SU-DHL-6 (cell line): ENCODE measurements at regions not wholly inside any gene's neighbourhood (a gene's known extent, or its start where the extent isn't known, plus 50 kb on each side); places are given as distances from the start of the nearest gene placed in this dataset.

Experiments
- EZH2phosphoT487 ChIP-seq: fragments of 200-600 bp; sonication (generic), shearing (Covaris generic); conservative IDR thresholded peaks from 2 replicates; pipeline ENCODE4 v1.6.1; 2018; ENCODE audit warnings: mild to moderate bottlenecking, antibody characterized with exemption, low read length, moderate library complexity, mixed read lengths
- TF ChIP-seq, protein P1 (sequence below): fragments of 200-600 bp; sonication (generic); IDR thresholded peaks from one replicate; pipeline ENCODE4 v1.5.1; 2017; ENCODE audit warnings: antibody characterized with exemption, mild to moderate bottlenecking, low read length, moderate library complexity; ENCODE audit not compliant: insufficient read depth, poor library complexity, severe bottlenecking

- TF ChIP-seq, protein P1, sequence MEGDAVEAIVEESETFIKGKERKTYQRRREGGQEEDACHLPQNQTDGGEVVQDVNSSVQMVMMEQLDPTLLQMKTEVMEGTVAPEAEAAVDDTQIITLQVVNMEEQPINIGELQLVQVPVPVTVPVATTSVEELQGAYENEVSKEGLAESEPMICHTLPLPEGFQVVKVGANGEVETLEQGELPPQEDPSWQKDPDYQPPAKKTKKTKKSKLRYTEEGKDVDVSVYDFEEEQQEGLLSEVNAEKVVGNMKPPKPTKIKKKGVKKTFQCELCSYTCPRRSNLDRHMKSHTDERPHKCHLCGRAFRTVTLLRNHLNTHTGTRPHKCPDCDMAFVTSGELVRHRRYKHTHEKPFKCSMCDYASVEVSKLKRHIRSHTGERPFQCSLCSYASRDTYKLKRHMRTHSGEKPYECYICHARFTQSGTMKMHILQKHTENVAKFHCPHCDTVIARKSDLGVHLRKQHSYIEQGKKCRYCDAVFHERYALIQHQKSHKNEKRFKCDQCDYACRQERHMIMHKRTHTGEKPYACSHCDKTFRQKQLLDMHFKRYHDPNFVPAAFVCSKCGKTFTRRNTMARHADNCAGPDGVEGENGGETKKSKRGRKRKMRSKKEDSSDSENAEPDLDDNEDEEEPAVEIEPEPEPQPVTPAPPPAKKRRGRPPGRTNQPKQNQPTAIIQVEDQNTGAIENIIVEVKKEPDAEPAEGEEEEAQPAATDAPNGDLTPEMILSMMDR, result no peak
- TF ChIP-seq EZH2phosphoT487, result no peak
These were observed 322.7 kb upstream of the DUSP10 start for GRCh38 chr1:222064388-222065211.
